Hematopoietic multipotent progenitor cell treated with erythropoietin and hydrocortisone succinate and interleukin-3 and kit ligand, for 4 days (in vitro differentiated cells): ENCODE measurements at regions not wholly inside any gene's neighbourhood (a gene's known extent, or its start where the extent isn't known, plus 50 kb on each side); places are given as distances from the start of the nearest gene placed in this dataset.

Experiments used
- DNase-seq: peaks from one replicate; pipeline ENCODE4 v3.0.0-alpha.2; 2015

GRCh38 chr1:114342376-114342775 is 168.6 kb downstream of the TRIM33 start:
- peak; percentile 60 for DNase-seq

- DNase-seq = no peak
Measured at GRCh38 chr1:114341856-114342255, 169.1 kb downstream of the TRIM33 start.

DNA sequence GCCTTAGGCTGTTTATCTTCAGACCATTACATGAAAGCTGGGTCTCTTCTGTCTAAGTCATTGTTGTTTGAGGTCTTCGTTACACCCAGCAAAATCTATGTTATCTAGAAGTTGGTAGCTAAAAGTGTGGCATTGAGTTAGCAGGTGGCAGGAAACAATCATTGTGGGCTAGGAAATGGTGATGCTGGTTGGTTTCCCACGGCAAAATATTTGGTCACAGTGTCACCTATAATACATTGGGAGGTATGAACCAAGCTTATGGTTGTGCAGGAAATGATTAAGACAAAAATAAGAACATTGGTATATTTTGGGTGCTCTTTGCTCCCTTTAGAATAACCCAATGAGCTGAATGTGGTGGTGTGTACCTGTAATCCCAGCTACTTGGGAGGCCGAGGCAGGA is 169.7 kb downstream of the TRIM33 start:
- peak; percentile 28 for DNase-seq

DNA sequence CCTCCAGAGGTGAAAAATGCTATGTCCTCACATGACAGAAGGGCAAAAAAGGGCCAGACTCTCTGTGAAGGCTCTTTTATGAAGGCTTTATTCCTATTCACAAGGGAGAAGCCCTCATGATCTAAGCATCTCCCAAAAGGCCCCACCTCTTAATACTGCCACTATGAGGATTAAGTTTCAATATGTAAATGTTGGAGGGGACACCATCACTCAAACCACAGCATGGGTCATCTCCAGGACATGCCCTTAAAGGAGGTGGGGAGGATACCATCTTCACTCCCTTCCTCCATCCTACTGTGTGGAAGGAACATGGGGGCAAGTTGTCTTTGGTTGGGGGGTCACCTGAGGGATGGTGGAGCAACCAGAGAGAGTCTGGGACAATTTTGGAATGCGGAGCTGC is 170.1 kb downstream of the TRIM33 start:
- DNase-seq = no peak

DNA sequence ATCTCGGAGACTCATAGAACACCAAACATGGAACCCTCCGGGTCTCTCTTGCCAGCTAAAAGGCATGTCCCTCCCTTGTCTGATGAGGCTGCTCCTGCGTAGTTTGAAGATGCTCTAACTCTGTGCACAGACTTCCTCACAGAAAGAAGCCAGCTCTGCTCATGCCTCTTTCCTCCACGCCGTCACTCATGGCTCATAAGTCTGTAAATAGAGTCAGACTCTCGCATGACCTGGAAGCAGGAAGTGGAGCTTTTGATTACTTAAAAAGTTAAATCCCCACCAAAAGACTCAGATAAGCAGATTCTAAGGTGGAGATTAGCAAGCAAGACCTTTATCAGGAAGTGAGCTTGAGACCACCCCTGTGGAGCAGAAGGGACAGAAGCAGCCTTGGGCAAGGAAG is 171.6 kb downstream of the TRIM33 start:
- DNase-seq = no peak

DNA sequence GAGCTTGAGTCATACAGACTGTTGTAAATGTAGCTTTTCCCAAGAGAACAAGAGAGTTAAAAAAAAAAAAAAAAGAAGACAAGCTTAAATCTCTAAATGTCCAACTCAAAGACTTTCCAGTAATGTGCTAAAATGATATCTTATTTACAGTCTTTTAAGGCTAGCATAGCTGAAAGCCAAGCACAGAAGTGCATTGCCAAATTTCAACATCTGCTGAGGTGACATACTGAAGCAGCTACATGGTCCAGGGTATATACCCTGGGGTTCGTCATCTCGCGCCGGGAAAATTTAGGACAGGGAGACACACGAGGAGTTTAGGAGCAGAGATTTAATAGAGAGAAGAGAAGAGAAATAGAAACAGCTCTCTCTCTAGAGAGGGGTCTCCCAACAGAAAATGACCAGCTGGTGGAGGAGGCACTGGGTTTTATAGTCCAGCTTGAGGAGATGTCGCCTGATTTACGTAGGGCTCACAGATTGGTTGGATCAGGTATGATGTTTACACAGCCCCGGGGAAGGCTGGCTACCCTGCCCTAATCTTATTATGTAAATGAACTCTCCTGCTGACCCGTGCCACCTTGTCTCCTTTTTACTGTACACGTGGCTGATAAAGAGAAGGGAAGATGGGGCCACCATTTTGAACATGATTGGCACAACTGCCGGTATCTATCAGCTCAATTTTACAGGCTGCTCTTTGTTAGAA is 172.7 kb downstream of the TRIM33 start:
- DNase-seq = no peak

DNA sequence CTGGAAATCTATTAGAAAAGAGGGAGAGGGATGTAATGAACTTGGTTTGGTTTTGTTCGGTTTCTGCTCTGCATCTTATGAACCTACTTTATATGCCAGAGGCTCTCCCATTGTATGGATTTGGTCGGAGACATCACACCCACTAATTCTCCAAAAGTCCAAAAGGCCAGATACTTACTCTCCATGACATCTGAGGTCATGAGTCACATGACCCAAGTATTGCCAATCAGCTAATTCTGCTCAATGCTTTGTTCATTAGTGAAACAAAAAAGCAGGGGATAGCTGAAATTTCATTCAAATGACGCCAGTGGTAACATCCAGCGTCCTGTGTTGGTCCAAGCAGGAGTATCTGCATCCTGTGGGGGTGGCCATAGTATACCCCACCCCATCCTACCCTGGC is 173.6 kb downstream of the TRIM33 start:
- no peak for DNase-seq

GRCh38 chr1:114336360-114336759 is 174.6 kb downstream of the TRIM33 start:
- peak; percentile 10 for DNase-seq

- no peak for DNase-seq
Measured at GRCh38 chr1:114335273-114335672, 175.7 kb downstream of the TRIM33 start.

GRCh38 chr1:114334297-114334696 is 176.7 kb downstream of the TRIM33 start:
- no peak for DNase-seq

GRCh38 chr1:114333690-114334089 is 177.3 kb downstream of the TRIM33 start:
- DNase-seq = no peak

DNA sequence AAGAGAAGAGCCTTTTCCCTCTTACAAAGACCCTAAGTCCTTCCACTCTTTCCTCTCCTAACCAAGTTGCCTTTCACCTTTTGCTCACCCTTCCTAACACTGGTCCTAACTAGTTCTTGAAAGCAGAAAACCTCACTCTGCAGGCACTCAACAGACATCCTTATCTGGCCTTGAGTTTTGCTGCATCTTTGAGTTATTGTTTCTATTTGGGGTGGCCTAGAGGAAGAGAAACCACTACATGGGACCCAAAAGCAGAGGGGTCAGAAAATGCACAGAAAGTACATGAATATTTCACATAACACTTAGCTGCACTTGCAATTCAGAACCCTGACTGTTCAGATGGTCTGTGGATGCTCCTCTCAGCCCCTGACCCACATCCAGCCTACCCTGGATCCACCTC is 178.3 kb upstream of the SYT6 start:
- DNase-seq = no peak

- DNase-seq = peak; percentile 9
Measured at GRCh38 chr1:114330451-114330983, 176.8 kb upstream of the SYT6 start.

DNA sequence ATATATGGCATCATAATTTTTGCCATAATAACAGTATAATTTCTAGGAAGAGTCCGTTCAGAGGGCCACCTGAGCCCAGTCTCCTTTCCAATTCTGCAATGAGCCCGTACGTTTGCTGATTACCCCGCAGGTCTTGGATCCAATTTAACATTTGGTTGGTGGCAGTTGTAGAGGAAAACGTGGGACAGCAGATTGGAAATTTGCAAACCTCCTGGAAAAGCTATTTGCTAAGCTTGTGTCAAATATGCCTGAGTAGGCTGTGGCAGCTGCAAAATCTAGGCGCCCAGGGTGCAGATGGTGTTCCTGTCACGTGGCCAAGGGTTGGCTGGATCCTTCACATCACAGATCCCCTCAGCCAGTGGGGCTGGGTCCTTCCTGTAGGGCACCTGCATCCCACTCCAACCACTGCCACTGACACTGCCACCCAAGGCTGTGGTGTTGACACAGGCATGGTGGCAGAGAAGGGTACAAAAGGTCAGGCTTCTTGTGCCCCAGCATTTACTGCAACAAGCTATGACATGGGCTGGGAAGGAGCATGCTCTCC is 174.8 kb upstream of the SYT6 start:
- no peak for DNase-seq

- DNase-seq = no peak
Measured at GRCh38 chr1:114324662-114324965, 170.9 kb upstream of the SYT6 start.

DNA sequence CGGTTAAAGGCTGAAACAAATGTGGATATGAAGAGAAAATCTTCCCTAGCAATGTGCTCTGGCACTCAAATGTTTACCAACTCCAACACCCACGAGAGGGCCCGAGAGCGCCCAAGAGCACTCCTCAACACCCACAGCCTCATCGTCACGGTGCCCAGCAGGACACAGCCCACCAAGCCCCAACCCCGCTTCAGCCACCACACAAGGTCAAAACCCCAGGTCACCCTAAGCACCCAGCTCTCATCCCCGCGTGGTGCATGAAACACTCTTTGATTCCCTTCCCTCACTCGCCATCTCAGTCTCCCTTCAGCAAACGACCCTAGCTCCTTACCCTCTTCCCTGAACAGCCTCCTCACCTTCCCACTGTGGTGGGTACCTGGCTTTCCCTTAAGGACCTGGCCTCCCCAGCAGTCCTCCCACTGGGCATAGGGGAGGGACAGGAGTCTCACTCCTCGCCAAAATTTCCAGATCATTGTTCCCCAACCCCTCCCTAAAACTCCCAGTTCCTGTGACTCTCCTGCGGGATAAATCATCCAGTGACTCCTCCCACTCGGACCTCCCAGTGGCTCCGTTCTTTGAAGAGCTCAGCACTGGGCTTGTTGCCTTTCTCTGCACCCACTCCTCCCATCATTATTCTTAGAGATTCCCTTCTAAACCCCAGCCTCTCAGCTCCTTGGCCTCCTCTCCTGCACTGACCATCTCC is 170.4 kb upstream of the SYT6 start:
- DNase-seq = no peak

DNA sequence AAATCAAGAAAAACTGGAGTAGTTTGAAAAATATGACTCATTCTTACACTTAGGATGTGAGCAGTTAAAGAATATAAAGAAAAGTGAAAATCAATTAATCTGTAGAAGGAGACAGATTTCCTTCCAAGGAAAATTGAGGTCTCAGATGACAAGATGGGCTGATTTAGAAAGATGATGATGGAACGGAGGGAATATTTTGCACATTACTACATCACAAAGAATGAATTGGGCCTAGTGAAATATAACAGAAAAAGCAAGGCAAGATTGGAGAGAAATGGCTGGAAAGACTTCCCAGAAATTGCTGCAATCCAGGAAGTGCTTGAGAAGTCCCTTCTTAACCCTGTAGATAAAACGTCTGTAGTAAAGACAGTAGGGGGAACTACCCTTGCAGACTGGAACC is 169.1 kb upstream of the SYT6 start:
- DNase-seq = no peak

DNA sequence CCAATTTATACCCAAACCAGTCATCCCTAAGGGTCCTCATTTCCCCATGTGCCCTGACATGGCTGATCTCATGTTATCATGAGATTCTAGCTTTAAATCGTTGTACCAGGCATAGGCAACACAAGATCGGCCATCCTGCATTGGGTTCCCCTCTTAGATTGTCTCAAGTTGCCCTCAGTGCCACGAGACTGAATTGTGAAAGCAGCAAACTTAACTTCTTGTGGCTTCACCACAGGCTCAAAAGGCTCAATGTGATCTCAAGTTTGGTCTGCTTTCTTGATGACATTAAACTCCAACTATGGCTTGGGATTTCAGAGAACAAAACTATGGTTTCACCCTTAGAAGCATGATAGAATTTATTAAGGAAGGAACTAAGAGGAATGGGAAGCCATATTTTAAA is 168.5 kb upstream of the SYT6 start:
- no peak for DNase-seq

- DNase-seq = no peak
Measured at GRCh38 chr1:114320586-114320985, 166.9 kb upstream of the SYT6 start.

GRCh38 chr1:114319418-114319817 is 165.7 kb upstream of the SYT6 start:
- no peak for DNase-seq

DNA sequence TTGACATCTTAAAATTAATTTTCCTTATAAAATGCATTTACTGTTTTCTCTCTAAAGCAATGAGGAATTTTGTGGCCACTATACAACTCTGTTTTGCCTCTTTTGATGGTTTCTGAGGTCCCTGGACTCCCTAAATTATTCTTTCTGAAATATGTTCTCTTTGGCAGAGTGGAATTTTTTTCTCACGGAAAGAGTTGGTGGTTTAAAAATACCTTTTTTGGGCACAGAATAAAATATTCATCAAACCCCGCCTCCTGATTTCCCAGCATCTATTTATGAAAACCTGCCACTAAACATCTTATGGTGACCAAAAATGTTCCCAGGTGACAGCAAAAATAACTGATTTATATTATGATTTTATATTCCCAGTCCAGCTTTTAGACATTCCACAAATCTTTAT is 165.3 kb upstream of the SYT6 start:
- no peak for DNase-seq

DNA sequence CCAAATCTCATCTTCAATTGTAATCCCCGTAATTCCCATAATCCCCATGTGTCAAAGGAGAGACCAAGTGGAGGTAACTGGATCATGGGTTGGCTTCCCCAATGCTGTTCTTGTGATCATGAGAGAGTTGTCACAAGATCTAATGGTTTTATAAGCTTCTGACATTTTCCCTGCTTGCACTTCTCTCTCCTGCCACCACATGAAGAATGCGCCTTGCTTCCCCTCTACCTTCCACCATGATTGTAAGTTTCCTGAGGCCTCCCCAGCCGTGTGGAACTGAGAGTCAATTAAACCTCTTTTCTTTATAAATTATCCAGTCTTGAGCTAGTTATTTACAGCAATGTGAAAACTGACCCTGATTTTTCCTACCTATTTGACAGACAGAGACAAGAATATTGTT is 162.5 kb upstream of the SYT6 start:
- no peak for DNase-seq

GRCh38 chr1:114315631-114316030 is 162.0 kb upstream of the SYT6 start:
- DNase-seq = no peak

DNA sequence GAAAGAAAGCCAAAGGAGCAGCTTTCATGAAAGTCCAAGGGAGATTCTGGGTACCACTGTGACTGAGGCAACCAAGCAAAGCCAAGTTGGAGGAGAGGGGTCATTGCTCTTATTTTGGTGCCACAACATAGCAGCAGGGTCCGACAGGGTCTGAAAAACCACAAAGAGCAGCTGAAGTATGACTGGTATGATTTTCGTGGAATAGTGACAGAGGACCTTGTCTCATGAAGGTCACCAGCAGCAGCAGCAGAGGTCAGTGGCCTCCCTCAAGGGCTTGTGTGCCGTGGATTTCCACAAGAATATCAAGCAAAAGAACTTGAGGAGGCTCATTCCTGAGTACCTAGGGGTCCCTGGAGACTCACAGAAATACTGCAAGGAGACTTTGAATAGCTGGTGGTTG is 160.9 kb upstream of the SYT6 start:
- DNase-seq = no peak

DNA sequence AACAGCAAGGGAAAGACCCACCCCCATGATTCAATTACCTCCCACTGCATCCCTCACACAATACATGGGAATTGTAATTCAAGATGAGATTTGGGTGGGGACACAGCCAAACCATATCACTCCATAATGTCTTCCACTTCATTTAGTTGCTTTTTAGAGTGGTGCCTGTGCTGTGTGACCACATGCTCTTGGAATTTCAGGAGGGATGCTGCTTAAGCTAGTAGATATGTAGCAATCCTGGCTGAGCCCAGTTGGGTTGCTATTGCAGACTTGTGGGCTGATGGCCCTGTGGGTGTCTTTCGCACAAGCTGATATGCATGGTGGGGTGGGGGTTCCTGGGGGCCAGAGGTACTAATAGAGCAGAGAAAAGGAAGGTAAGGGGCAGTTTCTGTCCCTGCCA is 160.4 kb upstream of the SYT6 start:
- DNase-seq = no peak
